ENCODE measurements at regions not wholly inside any gene's neighbourhood (a gene's known extent, or its start where the extent isn't known, plus 50 kb on each side); places are given as distances from the start of the nearest gene placed in this dataset.

GRCh38 chr15:46652266-46652665, 1017.4 kb downstream of the SQOR start:
- no peaks in the 10 kb centered on the region for H3K9me2 ChIP-seq (ENCODE audit: low read depth, low read length)
- H3K9me3 ChIP-seq (ENCODE audit: low read length), result no peaks in the 10 kb centered on the region
- no peaks in the 10 kb centered on the region for H4K20me1 ChIP-seq (ENCODE audit: insufficient read depth, low read length)
- no peak overlapping the region for H2AFZ ChIP-seq (ENCODE audit: low read length)
- no peaks in the 10 kb centered on the region for H3K79me2 ChIP-seq (ENCODE audit: insufficient read depth, low read length)
- TF ChIP-seq, protein P1, sequence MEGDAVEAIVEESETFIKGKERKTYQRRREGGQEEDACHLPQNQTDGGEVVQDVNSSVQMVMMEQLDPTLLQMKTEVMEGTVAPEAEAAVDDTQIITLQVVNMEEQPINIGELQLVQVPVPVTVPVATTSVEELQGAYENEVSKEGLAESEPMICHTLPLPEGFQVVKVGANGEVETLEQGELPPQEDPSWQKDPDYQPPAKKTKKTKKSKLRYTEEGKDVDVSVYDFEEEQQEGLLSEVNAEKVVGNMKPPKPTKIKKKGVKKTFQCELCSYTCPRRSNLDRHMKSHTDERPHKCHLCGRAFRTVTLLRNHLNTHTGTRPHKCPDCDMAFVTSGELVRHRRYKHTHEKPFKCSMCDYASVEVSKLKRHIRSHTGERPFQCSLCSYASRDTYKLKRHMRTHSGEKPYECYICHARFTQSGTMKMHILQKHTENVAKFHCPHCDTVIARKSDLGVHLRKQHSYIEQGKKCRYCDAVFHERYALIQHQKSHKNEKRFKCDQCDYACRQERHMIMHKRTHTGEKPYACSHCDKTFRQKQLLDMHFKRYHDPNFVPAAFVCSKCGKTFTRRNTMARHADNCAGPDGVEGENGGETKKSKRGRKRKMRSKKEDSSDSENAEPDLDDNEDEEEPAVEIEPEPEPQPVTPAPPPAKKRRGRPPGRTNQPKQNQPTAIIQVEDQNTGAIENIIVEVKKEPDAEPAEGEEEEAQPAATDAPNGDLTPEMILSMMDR (IDR thresholded peaks at IDR 0.05; ENCODE audit: low read length), result no peak
- TF ChIP-seq EZH2 (IDR thresholded peaks at IDR 0.05; ENCODE audit: borderline replicate concordance, low read length), result no peak
- H3K4me3 ChIP-seq (ENCODE audit: low read depth, low read length, poor library complexity, severe bottlenecking), result no peak overlapping the region
- no peaks in the 10 kb centered on the region for H3F3A ChIP-seq (ENCODE audit: insufficient read depth, low read length)
- no peak overlapping the region for H3K4me2 ChIP-seq (ENCODE audit: low read length)
- H3K36me3 ChIP-seq (ENCODE audit: insufficient read depth, low read length), result no peaks in the 10 kb centered on the region
- H3K27me3 ChIP-seq (ENCODE audit: insufficient read depth, low read length), result no peaks in the 10 kb centered on the region
- H3K27ac ChIP-seq (ENCODE audit: low read depth, low read length, poor library complexity, severe bottlenecking), result no peak overlapping the region
- H3K4me1 ChIP-seq (ENCODE audit: insufficient read depth, low read length, severe bottlenecking), result no peaks in the 10 kb centered on the region
- H3K9ac ChIP-seq (ENCODE audit: low read length), result no peak overlapping the region

DNA sequence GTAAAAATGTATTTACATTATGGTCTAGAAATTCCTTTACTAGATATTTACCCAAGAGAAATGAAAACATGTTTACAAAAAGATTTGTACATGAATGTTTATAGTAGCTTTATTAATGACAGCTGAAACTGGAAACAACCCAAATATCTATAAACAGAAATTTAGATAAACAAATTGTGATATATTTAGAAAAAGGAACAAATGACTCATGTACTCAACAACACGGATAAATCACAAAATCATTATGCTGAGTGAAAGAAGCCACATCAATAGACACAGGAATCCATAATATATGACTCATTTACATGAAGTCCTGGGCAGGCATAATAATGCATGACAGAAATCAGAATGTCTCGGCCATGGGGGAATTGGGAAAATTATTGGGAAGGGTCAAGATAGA, 1020.2 kb downstream of the SQOR start:
- Histone ChIP-seq H3F3A (ENCODE audit: insufficient read depth, low read length) (no peaks in the 10 kb centered on the region), H3K9ac (ENCODE audit: low read length) (no peak overlapping the region)

GRCh38 chr15:46660096-46660842, 1025.4 kb downstream of the SQOR start:
- H3K79me2 ChIP-seq (ENCODE audit: insufficient read depth, low read length), result no peaks in the 10 kb centered on the region

More for the DNA sequence above, 1020.2 kb downstream of the SQOR start:
- no peak overlapping the region for H3K4me3 ChIP-seq (ENCODE audit: low read depth, low read length, poor library complexity, severe bottlenecking)
- no peaks in the 10 kb centered on the region for H3K9me3 ChIP-seq (ENCODE audit: low read length)
- no peak overlapping the region for H3K27ac ChIP-seq (ENCODE audit: low read depth, low read length, poor library complexity, severe bottlenecking)
- no peak for TF ChIP-seq EZH2 (IDR thresholded peaks at IDR 0.05; ENCODE audit: borderline replicate concordance, low read length)
- TF ChIP-seq, protein P1 (IDR thresholded peaks at IDR 0.05; ENCODE audit: low read length), result no peak
- H2AFZ ChIP-seq (ENCODE audit: low read length), result no peak overlapping the region
- H3K36me3 ChIP-seq (ENCODE audit: insufficient read depth, low read length), result no peaks in the 10 kb centered on the region
- H3K9me2 ChIP-seq (ENCODE audit: low read depth, low read length), result no peaks in the 10 kb centered on the region
- no peaks in the 10 kb centered on the region for H3K79me2 ChIP-seq (ENCODE audit: insufficient read depth, low read length)
- no peaks in the 10 kb centered on the region for H4K20me1 ChIP-seq (ENCODE audit: insufficient read depth, low read length)
- no peak overlapping the region for H3K4me2 ChIP-seq (ENCODE audit: low read length)
- no peaks in the 10 kb centered on the region for H3K27me3 ChIP-seq (ENCODE audit: insufficient read depth, low read length)
- no peaks in the 10 kb centered on the region for H3K4me1 ChIP-seq (ENCODE audit: insufficient read depth, low read length, severe bottlenecking)

More at GRCh38 chr15:46660096-46660842, 1025.4 kb downstream of the SQOR start:
- no peaks in the 10 kb centered on the region for H3F3A ChIP-seq (ENCODE audit: insufficient read depth, low read length)
- H2AFZ ChIP-seq (ENCODE audit: low read length), result no peak overlapping the region
- H3K4me2 ChIP-seq (ENCODE audit: low read length), result no peak overlapping the region
- H3K9me2 ChIP-seq (ENCODE audit: low read depth, low read length), result no peaks in the 10 kb centered on the region
- H3K36me3 ChIP-seq (ENCODE audit: insufficient read depth, low read length), result no peaks in the 10 kb centered on the region
- H3K27ac ChIP-seq (ENCODE audit: low read depth, low read length, poor library complexity, severe bottlenecking), result no peak overlapping the region
- no peak for TF ChIP-seq EZH2 (IDR thresholded peaks at IDR 0.05; ENCODE audit: borderline replicate concordance, low read length)
- TF ChIP-seq, protein P1 (IDR thresholded peaks at IDR 0.05; ENCODE audit: low read length), result no peak
- no peak overlapping the region for H3K9ac ChIP-seq (ENCODE audit: low read length)
- H3K4me1 ChIP-seq (ENCODE audit: insufficient read depth, low read length, severe bottlenecking), result no peaks in the 10 kb centered on the region
- H3K27me3 ChIP-seq (ENCODE audit: insufficient read depth, low read length), result no peaks in the 10 kb centered on the region
- no peaks in the 10 kb centered on the region for H3K9me3 ChIP-seq (ENCODE audit: low read length)
- no peak overlapping the region for H3K4me3 ChIP-seq (ENCODE audit: low read depth, low read length, poor library complexity, severe bottlenecking)
- no peaks in the 10 kb centered on the region for H4K20me1 ChIP-seq (ENCODE audit: insufficient read depth, low read length)
